Stimulated activated naive CD8-positive, alpha-beta T cell treated with anti-CD3 and anti-CD28 coated beads, Interleukin-15, amount 100 ng/mL, for 72 hours (primary cell): ENCODE measurements at regions not wholly inside any gene's neighbourhood (a gene's known extent, or its start where the extent isn't known, plus 50 kb on each side); places are given as distances from the start of the nearest gene placed in this dataset.

Experiments
- ATAC-seq: fragments of 150-1000 bp; cut with Tn5 transposase; 2 replicates; pipeline ENCODE4 v1.10.0; 2021; ENCODE audit warnings: mild to moderate bottlenecking, moderate library complexity
- DNase-seq, 2 donors: peaks; one replicate each; pipeline ENCODE4 v3.0.0; 2021 to 2022
- H3K27ac Mint-ChIP-seq, 2 donors: one replicate each; pipeline ENCODE4 v1.8.0; 2022; ENCODE audit warnings: mild to moderate bottlenecking in 2 of 2, mixed read lengths in 2 of 2, moderate library complexity in 2 of 2
- H3K27me3 Mint-ChIP-seq: one replicate; pipeline ENCODE4 v1.8.0; 2022; ENCODE audit warnings: mixed read lengths
- H3K4me1 Mint-ChIP-seq: one replicate; pipeline ENCODE4 v1.8.0; 2022; ENCODE audit warnings: mild to moderate bottlenecking, mixed read lengths
- H3K4me3 Mint-ChIP-seq, 2 donors: one replicate each; pipeline ENCODE4 v1.8.0; 2022; ENCODE audit warnings: mild to moderate bottlenecking in 2 of 2, mixed read lengths in 2 of 2, moderate library complexity in 1 of 2
- H3K9me3 Mint-ChIP-seq, 2 donors: one replicate each; pipeline ENCODE4 v1.8.0; 2022; ENCODE audit warnings: mixed read lengths in 2 of 2

DNA sequence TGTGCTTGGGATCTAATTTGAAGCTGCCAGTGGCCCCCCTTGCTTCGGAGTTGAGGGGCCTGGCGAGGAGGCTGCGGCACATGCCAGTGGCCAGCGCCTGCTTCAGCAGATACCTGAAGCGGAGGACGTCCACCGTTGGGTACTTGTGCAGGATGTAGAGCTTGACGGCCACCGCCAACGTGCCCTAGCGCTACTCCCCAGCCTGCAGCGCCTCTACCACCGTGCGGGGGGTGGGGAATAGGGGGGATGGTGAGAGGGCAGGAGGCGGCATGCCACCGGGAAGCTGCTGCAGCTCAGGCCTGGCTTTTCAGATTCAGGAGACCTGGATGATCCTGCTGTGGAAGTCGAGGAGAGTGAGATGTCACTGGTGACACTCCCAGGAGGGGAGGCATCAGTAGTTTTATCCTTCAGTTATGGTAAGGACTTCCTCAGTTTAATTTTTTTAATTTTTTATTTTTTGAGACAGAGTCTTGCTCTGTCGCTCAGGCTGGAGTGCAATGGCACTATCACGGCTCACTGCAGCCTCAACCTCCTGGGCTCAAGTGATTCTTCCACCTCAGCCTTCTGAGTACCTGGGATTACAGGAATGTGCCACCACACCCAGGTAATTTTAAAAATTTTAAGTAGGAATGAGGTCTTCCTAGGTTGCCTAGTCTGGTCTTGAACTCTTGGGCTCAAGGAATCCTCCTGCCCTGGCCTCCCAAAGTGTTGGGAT is 150.6 kb upstream of the FRMD4B start:
- ATAC-seq (peak; percentile 36), DNase-seq (no peak)
- no peaks in the 10 kb centered on the region for H3K9me3 Mint-ChIP-seq
- peaks cover 20% of the 10 kb centered on the region for H3K27me3 Mint-ChIP-seq
- H3K4me3 Mint-ChIP-seq = no peak overlapping the region
- peaks cover 6% of the 10 kb centered on the region for H3K4me1 Mint-ChIP-seq
- H3K27ac Mint-ChIP-seq = no peak overlapping the region

DNA sequence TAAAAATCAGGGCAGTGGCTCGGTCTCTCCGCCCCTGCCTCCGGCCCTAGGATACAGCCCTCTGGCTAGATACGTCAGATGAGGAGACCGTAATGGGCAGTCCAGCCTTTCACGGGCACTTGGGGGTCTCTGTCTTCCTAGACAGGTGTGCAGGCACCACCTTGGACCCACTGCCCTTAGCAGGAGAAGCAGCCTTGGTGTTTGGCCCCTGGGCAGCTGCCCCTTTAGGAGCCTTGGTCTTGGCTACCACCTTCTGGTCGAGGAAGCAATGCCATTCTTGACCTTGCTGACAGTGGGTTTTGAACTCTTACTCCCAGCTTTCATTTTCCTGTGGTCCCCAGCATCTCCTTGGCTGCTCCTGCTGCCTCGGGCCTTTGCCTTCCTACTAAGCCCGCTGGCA is 149.7 kb upstream of the FRMD4B start:
- Mint-ChIP-seq H3K4me1 (no peaks in the 10 kb centered on the region), H3K4me3 (no peak overlapping the region), H3K27ac (no peak overlapping the region), H3K9me3 (no peaks in the 10 kb centered on the region), H3K27me3 (peaks cover 12% of the 10 kb centered on the region)
- no peak for DNase-seq
- peak; percentile 28 for ATAC-seq

DNA sequence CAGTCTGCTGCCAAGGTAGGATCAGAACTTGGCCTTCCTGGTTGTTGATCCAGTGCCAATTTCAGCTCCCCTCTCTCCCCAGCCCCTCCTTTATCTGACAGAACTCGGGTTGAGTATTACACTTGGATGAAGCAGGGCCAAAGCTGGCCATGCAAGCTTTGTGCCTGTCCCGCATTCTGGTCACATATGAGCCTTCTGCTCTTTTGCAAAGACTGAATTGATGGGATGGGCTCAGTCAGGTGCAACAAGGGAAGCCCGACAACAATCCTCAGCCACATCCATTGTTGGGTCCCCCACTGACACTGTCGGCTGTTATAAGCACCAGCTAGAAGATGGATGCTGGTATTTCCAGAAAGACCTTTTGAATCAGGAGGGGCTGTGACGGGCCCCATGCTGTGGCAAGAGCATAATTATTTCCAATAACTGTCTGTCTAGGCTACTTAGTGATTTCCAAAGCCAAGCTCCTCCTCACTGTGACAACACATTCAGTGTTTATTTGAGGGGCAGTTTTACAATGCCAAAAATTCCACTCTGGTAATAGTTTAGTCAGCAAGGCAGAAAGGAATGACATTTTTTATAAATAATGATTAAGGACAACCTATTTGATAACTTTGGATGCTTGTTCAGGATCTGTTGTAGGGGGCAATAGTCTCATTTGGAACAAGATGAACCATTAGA is 146.8 kb upstream of the FRMD4B start:
- H3K27ac Mint-ChIP-seq = no peak overlapping the region
- no peaks in the 10 kb centered on the region for H3K4me1 Mint-ChIP-seq
- DNase-seq (no peak), ATAC-seq (no peak)
- no peak overlapping the region for H3K4me3 Mint-ChIP-seq
- H3K27me3 Mint-ChIP-seq = no peaks in the 10 kb centered on the region
- H3K9me3 Mint-ChIP-seq = no peaks in the 10 kb centered on the region

- no peak overlapping the region for H3K4me3 Mint-ChIP-seq
- no peak for ATAC-seq
- H3K27me3 Mint-ChIP-seq = no peaks in the 10 kb centered on the region
- H3K27ac Mint-ChIP-seq = no peak overlapping the region
- H3K4me1 Mint-ChIP-seq = no peaks in the 10 kb centered on the region
- no peaks in the 10 kb centered on the region for H3K9me3 Mint-ChIP-seq
- no peak for DNase-seq
Observed at GRCh38 chr3:69531576-69532546, 146.0 kb upstream of the FRMD4B start.

DNA sequence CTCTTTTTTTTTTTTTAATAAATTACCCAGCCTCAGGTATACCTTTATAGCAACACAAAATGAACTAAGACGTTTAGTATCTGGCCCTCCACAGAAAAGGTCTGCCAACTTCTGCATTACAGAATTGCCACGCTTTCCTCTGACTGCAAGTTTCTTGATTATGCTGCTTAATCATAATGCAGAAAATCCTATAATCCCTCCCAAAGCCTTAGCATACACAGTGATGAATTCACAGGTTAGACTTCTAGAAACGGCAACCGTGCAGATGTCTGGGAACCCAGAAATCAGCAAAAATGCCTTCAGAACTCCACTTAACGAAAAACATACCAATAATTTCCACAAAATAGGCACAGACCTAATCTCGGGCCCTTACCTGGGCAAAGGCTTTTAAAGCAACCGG is 144.7 kb upstream of the FRMD4B start:
- H3K4me3 Mint-ChIP-seq = no peak overlapping the region
- no peaks in the 10 kb centered on the region for H3K27me3 Mint-ChIP-seq
- H3K27ac Mint-ChIP-seq = no peak overlapping the region
- H3K9me3 Mint-ChIP-seq = no peaks in the 10 kb centered on the region
- no peaks in the 10 kb centered on the region for H3K4me1 Mint-ChIP-seq
- DNase-seq = no peak
- no peak for ATAC-seq

DNA sequence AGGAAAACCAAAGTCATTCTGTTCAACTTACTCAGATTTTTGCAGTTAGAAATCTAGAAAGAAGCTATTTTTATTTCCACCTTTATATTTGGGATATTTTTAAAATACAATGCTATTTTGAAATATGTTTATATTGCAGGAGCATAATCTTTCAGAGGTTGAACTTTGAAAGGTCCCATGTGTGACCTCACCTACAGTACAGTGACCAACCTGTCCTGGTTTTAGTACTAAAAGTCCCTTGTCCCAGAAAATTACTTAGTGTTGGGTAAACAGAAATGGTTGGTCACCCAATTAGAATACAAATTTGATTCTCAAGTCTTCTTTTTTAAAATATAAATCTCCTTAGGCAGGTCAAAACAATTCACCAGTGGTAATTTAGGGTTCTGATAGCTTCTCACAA is 141.6 kb upstream of the FRMD4B start:
- Mint-ChIP-seq H3K4me1 (no peaks in the 10 kb centered on the region), H3K4me3 (no peak overlapping the region), H3K27me3 (no peaks in the 10 kb centered on the region), H3K27ac (no peak overlapping the region), H3K9me3 (peaks cover 0 to 15% of the 10 kb centered on the region in 2 donors)
- DNase-seq (no peak), ATAC-seq (no peak)

DNA sequence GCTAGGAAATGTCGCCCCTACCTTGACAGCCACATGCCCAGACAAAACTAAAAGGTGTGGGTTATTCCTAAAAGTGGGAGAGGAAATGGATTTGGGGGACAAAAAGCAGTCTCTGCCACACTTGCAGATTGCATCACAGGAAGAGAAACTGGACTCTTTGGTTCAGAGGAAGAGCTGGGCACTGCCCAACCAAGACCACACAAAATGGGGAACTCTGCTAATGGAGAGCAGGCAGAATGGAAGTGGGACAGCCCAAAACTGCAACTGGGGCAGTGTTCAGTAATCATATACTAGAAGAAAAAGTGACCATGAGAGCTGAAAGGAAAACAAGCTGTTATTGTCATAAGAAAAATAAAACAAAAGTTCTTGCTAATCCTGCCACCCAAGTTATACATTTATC is 138.9 kb upstream of the FRMD4B start:
- Mint-ChIP-seq H3K27ac (no peak overlapping the region), H3K27me3 (peaks cover 11% of the 10 kb centered on the region), H3K4me3 (no peak overlapping the region), H3K4me1 (no peaks in the 10 kb centered on the region), H3K9me3 (peaks cover 4 to 15% of the 10 kb centered on the region in 2 donors)
- ATAC-seq = no peak
- DNase-seq = no peak

DNA sequence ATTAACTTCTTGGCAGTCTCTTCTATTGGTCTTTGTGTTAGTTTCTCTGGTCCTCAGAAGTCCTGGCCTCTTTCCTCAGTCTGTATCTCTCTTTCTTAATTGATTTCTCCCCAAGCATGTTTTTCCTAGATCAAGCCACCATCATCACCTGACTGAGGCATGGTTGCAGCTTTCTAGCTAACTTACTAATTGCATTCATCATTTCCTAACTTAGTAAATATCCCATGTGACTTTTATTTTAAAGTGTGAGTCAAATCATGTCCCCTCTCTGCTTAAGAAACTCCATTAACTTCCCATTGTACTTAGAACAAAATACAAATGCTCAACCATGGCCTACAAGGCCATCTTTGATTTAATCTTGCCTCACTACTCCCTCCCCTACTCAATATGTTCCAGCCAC is 135.4 kb upstream of the FRMD4B start:
- no peak overlapping the region for H3K4me3 Mint-ChIP-seq
- ATAC-seq (no peak), DNase-seq (no peak)
- no peaks in the 10 kb centered on the region for H3K4me1 Mint-ChIP-seq
- no peak overlapping the region for H3K27ac Mint-ChIP-seq
- peaks cover 4 to 15% of the 10 kb centered on the region in 2 donors for H3K9me3 Mint-ChIP-seq
- H3K27me3 Mint-ChIP-seq = peaks cover 11% of the 10 kb centered on the region

- H3K4me3 Mint-ChIP-seq = no peak overlapping the region
- no peaks in the 10 kb centered on the region for H3K4me1 Mint-ChIP-seq
- no peak overlapping the region for H3K27ac Mint-ChIP-seq
- ATAC-seq (no peak), DNase-seq (no peak)
- H3K27me3 Mint-ChIP-seq = no peaks in the 10 kb centered on the region
- H3K9me3 Mint-ChIP-seq = peaks cover 5 to 21% of the 10 kb centered on the region in 2 donors
Observed at GRCh38 chr3:69511361-69511760, 125.5 kb upstream of the FRMD4B start.

GRCh38 chr3:69510481-69511030 is 124.7 kb upstream of the FRMD4B start:
- no peaks in the 10 kb centered on the region for H3K4me1 Mint-ChIP-seq
- H3K27ac Mint-ChIP-seq = no peak overlapping the region
- no peak for DNase-seq
- no peak for ATAC-seq
- no peaks in the 10 kb centered on the region for H3K27me3 Mint-ChIP-seq
- H3K4me3 Mint-ChIP-seq = no peak overlapping the region
- peaks cover 5 to 21% of the 10 kb centered on the region in 2 donors for H3K9me3 Mint-ChIP-seq

GRCh38 chr3:69509288-69509687 is 123.4 kb upstream of the FRMD4B start:
- no peaks in the 10 kb centered on the region for H3K27me3 Mint-ChIP-seq
- no peak for DNase-seq
- no peaks in the 10 kb centered on the region for H3K4me1 Mint-ChIP-seq
- no peak overlapping the region for H3K27ac Mint-ChIP-seq
- H3K9me3 Mint-ChIP-seq = peaks cover 5 to 21% of the 10 kb centered on the region in 2 donors
- no peak for ATAC-seq
- H3K4me3 Mint-ChIP-seq = no peak overlapping the region

- no peak overlapping the region for H3K27ac Mint-ChIP-seq
- ATAC-seq (no peak), DNase-seq (no peak)
- H3K4me3 Mint-ChIP-seq = no peak overlapping the region
- no peaks in the 10 kb centered on the region for H3K9me3 Mint-ChIP-seq
- H3K4me1 Mint-ChIP-seq = no peaks in the 10 kb centered on the region
- no peaks in the 10 kb centered on the region for H3K27me3 Mint-ChIP-seq
Observed at GRCh38 chr3:69505770-69506407, 120.0 kb upstream of the FRMD4B start.

GRCh38 chr3:69504232-69504631 is 118.3 kb upstream of the FRMD4B start:
- DNase-seq (no peak), ATAC-seq (no peak)
- Mint-ChIP-seq H3K9me3 (no peaks in the 10 kb centered on the region), H3K27me3 (no peaks in the 10 kb centered on the region), H3K27ac (no peak overlapping the region), H3K4me3 (no peak overlapping the region), H3K4me1 (no peaks in the 10 kb centered on the region)

DNA sequence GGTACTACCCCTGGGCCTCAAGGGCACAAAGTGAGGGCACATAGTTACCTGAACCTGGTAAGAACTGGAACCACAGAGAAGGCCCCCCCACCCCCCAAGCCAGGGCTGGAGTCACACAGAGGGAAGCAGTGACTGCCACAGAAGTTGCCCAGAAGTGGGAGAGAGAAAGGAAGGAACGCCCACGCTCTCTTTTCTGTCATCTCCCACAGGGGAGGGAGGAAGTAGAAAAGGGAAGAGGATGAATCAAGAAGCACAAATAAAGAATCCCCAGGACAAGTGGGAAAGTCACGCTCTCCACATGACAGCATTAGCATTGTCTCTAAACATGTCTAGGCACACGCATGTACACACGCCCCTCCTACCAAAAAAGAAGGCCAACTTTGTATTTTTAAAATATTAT is 114.7 kb upstream of the FRMD4B start:
- DNase-seq (no peak), ATAC-seq (no peak)
- Mint-ChIP-seq H3K27ac (no peak overlapping the region), H3K27me3 (no peaks in the 10 kb centered on the region), H3K4me1 (no peaks in the 10 kb centered on the region), H3K9me3 (no peaks in the 10 kb centered on the region), H3K4me3 (no peak overlapping the region)

DNA sequence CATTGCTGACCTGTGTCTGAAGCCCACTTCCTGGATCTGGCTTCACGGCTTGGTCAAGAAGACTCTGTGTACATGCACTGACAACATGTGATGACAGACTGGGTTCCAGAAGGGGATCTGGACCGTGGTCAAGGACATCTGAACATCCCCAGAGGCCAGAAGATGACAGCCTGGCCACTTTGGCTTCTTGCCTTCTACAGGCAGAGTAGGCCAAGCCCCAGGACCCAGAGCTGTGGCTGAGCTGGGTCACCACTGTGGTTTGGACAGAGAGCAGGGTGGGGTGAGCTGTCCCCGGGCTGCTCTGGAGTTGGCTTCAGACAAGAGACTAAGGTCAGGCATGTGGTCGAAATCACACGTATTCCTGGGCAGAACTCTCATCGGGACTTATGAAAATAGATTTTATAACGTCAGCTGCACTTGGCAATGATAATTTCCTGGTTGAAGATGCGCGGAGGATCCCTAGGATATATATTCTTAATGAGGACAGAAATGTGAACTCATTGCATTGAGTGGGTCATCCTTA is 114.1 kb upstream of the FRMD4B start:
- Mint-ChIP-seq H3K27ac (no peak overlapping the region), H3K4me3 (no peak overlapping the region), H3K4me1 (no peaks in the 10 kb centered on the region), H3K27me3 (no peaks in the 10 kb centered on the region), H3K9me3 (no peaks in the 10 kb centered on the region)
- no peak for ATAC-seq
- no peak for DNase-seq
